ENCODE measurements at regions not wholly inside any gene's neighbourhood (a gene's known extent, or its start where the extent isn't known, plus 50 kb on each side); places are given as distances from the start of the nearest gene placed in this dataset.
A peak's percentile ranks its signal among the peaks of the same experiment; 100 is the strongest.

DNA sequence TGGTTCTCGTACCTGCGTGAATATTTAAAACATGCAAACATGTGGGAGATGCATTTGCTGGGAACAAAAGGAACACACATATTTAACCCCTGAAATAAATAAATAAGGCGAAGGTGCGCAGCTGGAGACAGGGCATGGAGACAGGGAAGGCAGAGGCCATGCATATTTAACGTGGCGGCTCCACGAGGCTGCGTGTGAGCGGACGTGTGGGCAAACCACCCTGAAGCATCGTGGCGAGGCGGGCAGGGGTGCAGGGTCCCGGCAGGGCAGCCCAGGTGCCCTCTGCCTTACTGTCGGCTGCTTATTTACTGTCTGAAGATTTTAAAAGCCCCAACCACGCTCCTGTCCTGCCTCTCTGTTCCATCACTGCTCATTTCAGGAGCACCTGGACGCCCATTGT, 104.0 kb upstream of the ACTRT2 start:
- TF ChIP-seq POLR2AphosphoS5 (IDR thresholded peaks at IDR 0.05) (no peak), EP300 (IDR thresholded peaks at IDR 0.05) (no peak), POLR2A (IDR thresholded peaks at IDR 0.05) (no peak)
- TF ChIP-seq, protein P1, sequence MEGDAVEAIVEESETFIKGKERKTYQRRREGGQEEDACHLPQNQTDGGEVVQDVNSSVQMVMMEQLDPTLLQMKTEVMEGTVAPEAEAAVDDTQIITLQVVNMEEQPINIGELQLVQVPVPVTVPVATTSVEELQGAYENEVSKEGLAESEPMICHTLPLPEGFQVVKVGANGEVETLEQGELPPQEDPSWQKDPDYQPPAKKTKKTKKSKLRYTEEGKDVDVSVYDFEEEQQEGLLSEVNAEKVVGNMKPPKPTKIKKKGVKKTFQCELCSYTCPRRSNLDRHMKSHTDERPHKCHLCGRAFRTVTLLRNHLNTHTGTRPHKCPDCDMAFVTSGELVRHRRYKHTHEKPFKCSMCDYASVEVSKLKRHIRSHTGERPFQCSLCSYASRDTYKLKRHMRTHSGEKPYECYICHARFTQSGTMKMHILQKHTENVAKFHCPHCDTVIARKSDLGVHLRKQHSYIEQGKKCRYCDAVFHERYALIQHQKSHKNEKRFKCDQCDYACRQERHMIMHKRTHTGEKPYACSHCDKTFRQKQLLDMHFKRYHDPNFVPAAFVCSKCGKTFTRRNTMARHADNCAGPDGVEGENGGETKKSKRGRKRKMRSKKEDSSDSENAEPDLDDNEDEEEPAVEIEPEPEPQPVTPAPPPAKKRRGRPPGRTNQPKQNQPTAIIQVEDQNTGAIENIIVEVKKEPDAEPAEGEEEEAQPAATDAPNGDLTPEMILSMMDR (IDR thresholded peaks at IDR 0.05), result no peak
- Histone ChIP-seq H3K27ac (no peak overlapping the region), H3K4me3 (no peak overlapping the region), H3K4me1 (no peaks in the 10 kb centered on the region), H3K27me3 (no peaks in the 10 kb centered on the region), H3K36me3 (no peaks in the 10 kb centered on the region), H3K9me3 (no peaks in the 10 kb centered on the region)
- no peak for ATAC-seq (ENCODE audit: low FRiP score in 2 of 2)
- DNase-seq, result peak in 1 of 2 donors; percentile 54
- 81 to 86% methylated on average over 17 of the region's 17 CpGs for WGBS, 2 donors

- DNase-seq (peak in 1 of 2 donors; percentile 60), ATAC-seq (ENCODE audit: low FRiP score in 2 of 2) (no peak)
- peaks cover 0 to 3% (median 0%) of the 10 kb centered on the region in 4 donors for H3K27me3 ChIP-seq
- no peaks in the 10 kb centered on the region for H3K9me3 ChIP-seq
- WGBS, 2 donors, result 84 to 87% methylated on average over 14 to 16 of the region's 16 CpGs
- H3K4me1 ChIP-seq, result no peaks in the 10 kb centered on the region
- no peak overlapping the region for H3K4me3 ChIP-seq
- H3K27ac ChIP-seq, result no peak overlapping the region
- TF ChIP-seq POLR2A (IDR thresholded peaks at IDR 0.05) (no peak), EP300 (IDR thresholded peaks at IDR 0.05) (no peak)
- H3K36me3 ChIP-seq, result no peaks in the 10 kb centered on the region
Observed at GRCh38 chr1:2918441-2918840, 102.8 kb upstream of the ACTRT2 start.

- ATAC-seq (ENCODE audit: low FRiP score in 2 of 2), result no peak
- no peaks in the 10 kb centered on the region for H3K9me3 ChIP-seq
- peaks cover 0 to 3% (median 0%) of the 10 kb centered on the region in 4 donors for H3K27me3 ChIP-seq
- H3K27ac ChIP-seq, result no peak overlapping the region
- TF ChIP-seq, protein P1 (IDR thresholded peaks at IDR 0.05), result no peak
- TF ChIP-seq EP300 (IDR thresholded peaks at IDR 0.05) (no peak), POLR2AphosphoS5 (IDR thresholded peaks at IDR 0.05) (no peak), POLR2A (IDR thresholded peaks at IDR 0.05) (no peak)
- WGBS, 2 donors, result 91 to 93% methylated on average over 8 to 17 of the region's 17 CpGs
- H3K4me1 ChIP-seq, result no peaks in the 10 kb centered on the region
- no peaks in the 10 kb centered on the region for H3K36me3 ChIP-seq
- H3K4me3 ChIP-seq, result no peak overlapping the region
- DNase-seq, result peak in 1 of 2 donors; percentile 70
Observed at GRCh38 chr1:2919841-2920240, 101.4 kb upstream of the ACTRT2 start.

DNA sequence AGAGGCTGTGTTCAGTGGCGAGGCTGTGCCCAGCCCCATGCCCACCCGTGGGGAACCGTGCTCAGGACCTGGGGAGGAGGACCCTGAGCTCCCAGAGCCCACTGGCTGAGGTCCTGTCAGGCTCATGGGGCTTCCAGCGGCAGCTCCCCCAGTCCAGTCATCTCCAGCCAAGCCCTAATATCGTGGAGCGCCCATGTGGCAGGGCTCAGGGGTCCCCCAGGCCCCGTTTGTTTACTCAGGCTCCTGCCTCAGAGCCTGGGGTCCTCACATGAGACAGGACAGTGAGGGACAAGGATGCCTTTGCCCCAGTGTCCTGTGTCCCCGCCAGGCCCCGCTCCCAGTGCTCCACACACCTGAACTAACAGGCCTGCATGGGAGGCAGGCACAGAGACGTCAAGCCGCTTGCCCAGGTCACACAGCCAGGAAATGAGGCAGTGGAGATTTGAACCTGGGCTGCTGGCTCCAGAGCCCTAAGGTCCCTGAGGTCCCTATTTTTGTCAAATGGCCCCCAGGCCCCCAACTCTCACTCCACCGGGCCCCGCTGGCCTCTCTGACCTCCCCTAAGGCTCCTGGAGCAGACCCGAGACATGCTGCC, 100.7 kb upstream of the ACTRT2 start:
- peaks cover 0 to 3% (median 0%) of the 10 kb centered on the region in 4 donors for H3K27me3 ChIP-seq
- no peak overlapping the region for H3K4me3 ChIP-seq
- no peak overlapping the region for H3K27ac ChIP-seq
- 87 to 91% methylated on average over 9 to 11 of the region's 14 CpGs for WGBS, 2 donors
- no peaks in the 10 kb centered on the region for H3K4me1 ChIP-seq
- TF ChIP-seq POLR2AphosphoS5 (IDR thresholded peaks at IDR 0.05) (no peak), EP300 (IDR thresholded peaks at IDR 0.05) (no peak), POLR2A (IDR thresholded peaks at IDR 0.05) (no peak)
- TF ChIP-seq, protein P1 (IDR thresholded peaks at IDR 0.05), result no peak
- H3K36me3 ChIP-seq, result no peaks in the 10 kb centered on the region
- ATAC-seq (ENCODE audit: low FRiP score in 2 of 2) (no peak), DNase-seq (peak in 1 of 2 donors; percentile 50)
- no peaks in the 10 kb centered on the region for H3K9me3 ChIP-seq

DNA sequence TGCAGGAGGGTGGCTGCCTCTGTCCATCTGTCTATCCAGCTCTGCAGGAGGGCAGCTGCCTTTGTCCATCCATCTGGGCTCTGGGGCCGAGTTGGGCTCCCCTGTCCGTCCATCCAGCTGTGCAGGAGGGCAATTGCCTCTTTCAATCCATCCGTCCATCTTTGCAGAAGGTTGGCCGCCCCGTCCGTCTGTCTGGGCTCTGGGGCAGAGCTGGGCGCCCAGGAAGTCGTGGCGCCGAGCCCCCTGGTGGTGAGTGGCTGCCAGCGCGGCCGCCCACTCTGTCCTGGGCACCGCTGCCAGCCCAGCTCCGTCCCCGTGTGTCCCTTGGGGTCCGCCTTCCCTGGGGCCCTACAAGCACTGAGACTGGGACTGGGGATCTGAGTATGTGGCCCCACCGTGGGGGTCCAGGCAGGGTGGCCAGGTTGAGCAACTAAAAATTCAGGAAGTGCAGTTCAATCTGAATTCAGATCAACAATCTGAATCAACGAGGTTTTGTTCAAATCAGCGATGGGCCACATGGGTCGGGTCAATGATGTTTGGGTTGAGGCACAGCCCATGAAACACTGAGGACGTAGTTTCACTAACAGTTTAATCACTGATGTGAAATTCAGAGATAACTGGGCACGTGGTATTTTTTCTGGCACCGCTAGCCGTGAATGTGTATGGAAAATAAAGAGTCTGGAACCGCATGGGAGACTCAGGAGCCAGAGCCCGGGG, 99.1 kb upstream of the ACTRT2 start:
- WGBS, 2 donors, result 59 to 64% methylated on average over 7 to 23 of the region's 27 CpGs
- H3K36me3 ChIP-seq, result no peaks in the 10 kb centered on the region
- TF ChIP-seq EP300 (IDR thresholded peaks at IDR 0.05) (no peak), POLR2AphosphoS5 (IDR thresholded peaks at IDR 0.05) (no peak), POLR2A (IDR thresholded peaks at IDR 0.05) (no peak)
- TF ChIP-seq, protein P1 (IDR thresholded peaks at IDR 0.05), result peak; percentile 47 to 78 (median 54)
- ATAC-seq (ENCODE audit: low FRiP score in 2 of 2) (no peak), DNase-seq (peak in 1 of 2 donors; percentile 87)
- no peak overlapping the region for H3K4me3 ChIP-seq
- H3K4me1 ChIP-seq, result no peaks in the 10 kb centered on the region
- H3K27ac ChIP-seq, result no peak overlapping the region
- no peaks in the 10 kb centered on the region for H3K9me3 ChIP-seq
- peaks cover 0 to 3% (median 0%) of the 10 kb centered on the region in 4 donors for H3K27me3 ChIP-seq

Data from upper lobe of left lung (tissue), 6 donors.